ENCODE measurements at regions not wholly inside any gene's neighbourhood (a gene's known extent, or its start where the extent isn't known, plus 50 kb on each side); places are given as distances from the start of the nearest gene placed in this dataset.

DNA sequence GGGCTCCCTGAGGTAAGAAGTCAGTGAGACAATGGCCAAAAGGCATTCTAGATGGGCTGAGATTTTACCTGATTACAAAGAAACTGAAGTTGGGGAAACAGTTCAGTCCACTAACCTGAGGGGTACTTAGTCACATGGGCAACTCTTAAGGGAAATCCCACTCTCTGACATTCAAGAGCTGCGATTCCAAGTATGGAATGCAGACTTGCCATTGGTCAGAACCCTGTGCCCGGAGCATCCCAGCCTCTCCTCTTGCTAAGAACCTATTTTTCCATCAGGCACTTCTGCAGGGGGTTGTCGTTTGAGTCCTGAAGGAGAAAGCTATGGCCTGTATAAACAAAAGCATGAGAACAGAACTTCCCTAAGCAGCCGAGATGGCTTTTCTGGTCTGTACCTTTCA is 434.9 kb upstream of the DAB1 start:
- TF ChIP-seq POLR2A (IDR thresholded peaks at IDR 0.05; ENCODE audit: low read depth, low read length) (no peak), POLR2AphosphoS5 (IDR thresholded peaks at IDR 0.05; ENCODE audit: low read depth, low read length) (no peak), POU2F2 (IDR thresholded peaks at IDR 0.05; ENCODE audit: low read depth, low read length) (no peak), SPI1 (IDR thresholded peaks at IDR 0.05; ENCODE audit: low read depth, low read length) (no peak), TAF1 (IDR thresholded peaks at IDR 0.05; ENCODE audit: low read depth, low read length) (no peak), PAX5 (IDR thresholded peaks at IDR 0.05; ENCODE audit: insufficient read depth, low read length, severe bottlenecking) (no peak)
